ENCODE measurements at regions not wholly inside any gene's neighbourhood (a gene's known extent, or its start where the extent isn't known, plus 50 kb on each side); places are given as distances from the start of the nearest gene placed in this dataset.

DNA sequence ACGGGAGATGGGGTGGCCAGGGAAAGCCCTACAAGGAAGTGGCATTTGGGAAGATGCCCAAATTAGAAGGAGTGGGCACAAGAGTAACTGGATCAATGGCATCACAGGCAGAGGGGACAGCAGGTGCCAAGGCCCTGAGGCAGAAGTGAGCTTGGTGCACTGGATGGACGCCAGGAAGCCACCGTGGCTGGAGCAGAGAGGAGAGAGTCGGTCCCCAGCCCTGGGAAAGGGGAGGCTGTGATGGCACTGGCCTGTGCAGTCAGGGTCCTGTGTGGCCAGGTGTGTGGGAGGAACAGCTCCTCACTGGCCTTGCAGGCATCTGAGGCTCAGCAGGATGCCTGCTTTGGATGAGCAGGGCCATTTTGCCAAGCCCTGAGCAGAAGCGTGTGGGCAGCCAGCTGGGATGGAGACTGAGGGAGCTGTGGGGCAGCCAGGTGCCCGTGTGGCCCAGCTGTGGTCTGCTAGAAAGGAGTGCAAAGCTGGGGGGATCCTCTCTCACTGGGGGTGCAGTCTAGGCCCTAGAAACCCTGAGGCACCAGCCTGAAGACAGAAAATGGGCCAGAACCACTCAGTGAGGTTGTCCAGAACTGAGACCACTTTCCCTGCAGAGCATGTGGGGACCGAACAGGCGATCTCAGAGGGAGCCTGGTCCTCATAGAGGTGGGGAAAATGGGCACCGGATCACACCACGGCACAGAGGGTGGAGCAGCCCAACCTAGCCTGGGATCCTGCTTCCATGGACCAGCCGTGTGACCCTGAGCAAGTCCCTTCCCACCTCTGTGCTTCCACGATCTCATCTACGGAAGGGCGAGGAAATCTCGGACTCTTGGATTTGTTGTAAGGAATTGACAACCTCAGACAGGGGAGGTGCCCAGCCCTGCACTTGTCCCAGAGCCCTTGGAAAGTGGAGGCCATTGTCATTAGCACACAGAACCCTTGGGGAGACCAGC lies 78.6 kb upstream of the RTL6 start:
- TF ChIP-seq CTCF (IDR thresholded peaks at IDR 0.05; ENCODE audit: low read depth, low read length, poor library complexity, severe bottlenecking) (no peak), EZH2phosphoT487 (IDR thresholded peaks at IDR 0.05; ENCODE audit: borderline replicate concordance, low read length) (no peak)

Measured in DOHH2 (cell line).